A549 (cell line): ENCODE measurements at regions not wholly inside any gene's neighbourhood (a gene's known extent, or its start where the extent isn't known, plus 50 kb on each side); places are given as distances from the start of the nearest gene placed in this dataset.

Experiments
- ATAC-seq, 2 experiments: fragments of 200-7000 bp in 1 of 2; fragments of >200 bp in 1 of 2; cut with Nextera tagmentation in 1 of 2; cut with Tn5 transposase in 1 of 2; 3 replicates each; pipeline versions ENCODE4 v1.8.0 to v1.9.1; 2018 to 2020; ENCODE audit warnings: mild to moderate bottlenecking in 1 of 2, moderate library complexity in 1 of 2
- CTCF ChIA-PET: fragments of 300-600 bp; sonication (Branson Sonifier 250); formaldehyde crosslinking; extraction: SDS; loops from one replicate; lab custom pipeline; 2021; ENCODE audit warnings: antibody characterized with exemption, inconsistent platforms; lab: Yijun Ruan, JAX
- POLR2A ChIA-PET: fragments of 350-600 bp; formaldehyde crosslinking; extraction: SDS; loops from one replicate; lab custom pipeline; 2021; ENCODE audit warnings: antibody characterized with exemption, inconsistent platforms; lab: Yijun Ruan, JAX
- DNase-seq, 2 experiments: peaks; one replicate each; pipeline versions ENCODE4 v3.0.0 to v3.0.0-alpha.2; 2011 to 2016; ENCODE audit warnings: low read depth in 1 of 2, low spot score in 1 of 2
- FAIRE-seq: peaks from 2 replicates; lab custom pipeline; 2011; peaks lifted over from hg19 to GRCh38; lab: Jason Lieb, UNC
- H3K27ac ChIP-seq, 2 experiments: fragments of >200 bp; sonication (Bioruptor Twin); formaldehyde crosslinking; 3 replicates each; pipeline ENCODE4 v1.5.1; 2016 to 2017
- H3K4me1 ChIP-seq: fragments of >200 bp; sonication (Bioruptor Twin); formaldehyde crosslinking; 3 replicates; pipeline ENCODE4 v1.6.1; 2016
- H3K4me2 ChIP-seq: fragments of >200 bp; sonication (Bioruptor Twin); formaldehyde crosslinking; 3 replicates; pipeline ENCODE4 v1.6.1; 2016
- H3K4me3 ChIP-seq: fragments of >200 bp; sonication (Bioruptor Twin); formaldehyde crosslinking; 3 replicates; pipeline ENCODE4 v1.5.1; 2016
- H3K9me3 ChIP-seq: fragments of >200 bp; sonication (Bioruptor Twin); formaldehyde crosslinking; 3 replicates; pipeline ENCODE4 v1.6.1; 2016
- CBX2 ChIP-seq: fragments of 200-600 bp; sonication (generic); IDR thresholded peaks from 2 replicates; pipeline ENCODE4 v1.6.1; 2016; ENCODE audit warnings: low read depth, mild to moderate bottlenecking, borderline replicate concordance
- CHD4 ChIP-seq: fragments of 200-600 bp; sonication (generic); IDR thresholded peaks from 2 replicates; pipeline ENCODE4 v1.6.1; 2016; ENCODE audit warnings: antibody characterized with exemption, mild to moderate bottlenecking, borderline replicate concordance
- FOSB ChIP-seq: fragments of 250-450 bp; sonication (Bioruptor Pico); IDR thresholded peaks from 2 replicates; pipeline ENCODE4 v1.5.0; 2020; ENCODE audit warnings: mild to moderate bottlenecking, moderate library complexity
- GATA3 ChIP-seq: IDR thresholded peaks from 2 replicates; pipeline ENCODE4 v1.6.1; 2012; ENCODE audit warnings: borderline replicate concordance
- HES2 ChIP-seq: fragments of >200 bp; sonication (Bioruptor Twin); formaldehyde crosslinking; IDR thresholded peaks from 2 replicates; pipeline ENCODE4 v1.6.1; 2016
- HEYL ChIP-seq: fragments of 250-450 bp; sonication (Bioruptor Pico); IDR thresholded peaks from 2 replicates; pipeline ENCODE4 v1.8.0; 2021; ENCODE audit warnings: mild to moderate bottlenecking, moderate library complexity
- JUNB ChIP-seq: fragments of >200 bp; sonication (Bioruptor Twin); formaldehyde crosslinking; IDR thresholded peaks from 2 replicates; pipeline ENCODE4 v1.6.1; 2016
- MAFK ChIP-seq: fragments of 450-650 bp; IDR thresholded peaks from 2 replicates; pipeline ENCODE4 v1.6.1; 2014; ENCODE audit not compliant: partially characterized antibody
- NFE2L2 ChIP-seq: fragments of 150-350 bp; conservative IDR thresholded peaks from 2 replicates; pipeline ENCODE4 v1.6.1; 2014; ENCODE audit warnings: low read length
- NR3C1 ChIP-seq: fragments of >200 bp; sonication (Bioruptor Twin); formaldehyde crosslinking; IDR thresholded peaks from 3 replicates; pipeline ENCODE4 v1.6.1; 2017
- REST ChIP-seq: fragments of 200-600 bp; sonication (generic); IDR thresholded peaks from 2 replicates; pipeline ENCODE4 v1.6.1; 2016; ENCODE audit warnings: antibody characterized with exemption, mild to moderate bottlenecking, moderate library complexity
- ZC3H11A ChIP-seq: fragments of 450-650 bp; IDR thresholded peaks from 2 replicates; pipeline ENCODE4 v1.6.1; 2014; ENCODE audit warnings: antibody characterized with exemption, mild to moderate bottlenecking
- ZSCAN20 ChIP-seq: fragments of 250-450 bp; sonication (Bioruptor Pico); IDR thresholded peaks from 2 replicates; pipeline ENCODE4 v1.8.0; 2022; ENCODE audit warnings: mild to moderate bottlenecking, moderate library complexity
- WGBS: methylation state at CpG from one replicate; pipeline ENCODE4 v1.1.6; 2017; ENCODE audit errors: missing lambda C conversion rate; 5-methylcytosine and 5-hydroxymethylcytosine counted together
- TF ChIP-seq, protein P1 (sequence below): fragments of >200 bp; sonication (Bioruptor Twin); formaldehyde crosslinking; IDR thresholded peaks from 3 replicates; pipeline ENCODE4 v1.6.1; 2016
- TF ChIP-seq, protein P2 (sequence below): IDR thresholded peaks from 2 replicates; pipeline ENCODE4 v1.6.1; 2012

DNA sequence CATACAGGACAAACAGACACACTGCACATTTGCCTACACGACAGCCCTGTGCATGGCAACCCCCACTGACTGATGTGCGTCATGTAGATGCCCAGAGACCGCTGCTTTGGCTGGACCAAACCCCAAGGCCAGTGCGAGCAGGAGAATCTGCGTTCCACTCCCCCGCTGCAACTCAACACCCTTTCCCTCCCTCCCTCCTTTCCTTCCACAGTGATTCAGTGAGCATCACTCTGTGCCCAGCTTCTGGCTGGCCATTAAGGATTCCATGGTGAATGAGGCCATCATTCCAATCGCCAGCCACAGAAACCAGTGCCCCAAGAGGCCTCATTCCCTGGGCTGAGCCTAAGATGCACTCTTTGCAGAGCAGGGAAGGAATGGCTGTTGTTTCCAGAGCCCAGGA is 61.6 kb downstream of the GSX1 start:
- DNase-seq, result no peak
- no peak for TF ChIP-seq ZSCAN20 (CRISPR knock-in tag)
- TF ChIP-seq HES2, result no peak
- TF ChIP-seq FOSB (CRISPR knock-in tag), result no peak
- TF ChIP-seq GATA3, result no peak
- no peak for TF ChIP-seq JUNB
- no peak for TF ChIP-seq ZC3H11A
- TF ChIP-seq REST, result no peak
- TF ChIP-seq NR3C1, result no peak
- Histone ChIP-seq H3K4me3 (no peak overlapping the region), H3K4me1 (0 out of 3 replicates have a peak, but pooled peaks cover 3% of the 10 kb centered on the region), H3K9me3 (no peaks in the 10 kb centered on the region; the same call in 2 of the 3 replicates), H3K27ac (no peak overlapping the region), H3K4me2 (no peak overlapping the region)
- ChIA-PET CTCF (interaction anchor here (1.5 kb wide), 1 partner anchor 28 kb away, joined by 6 read pairs; no protein-coding TSS in a partner anchor), POLR2A (no interaction called here)
- 80% methylated on average over 7 of the region's 7 CpGs for WGBS
- FAIRE-seq, result no peak
- no peak for ATAC-seq

DNA sequence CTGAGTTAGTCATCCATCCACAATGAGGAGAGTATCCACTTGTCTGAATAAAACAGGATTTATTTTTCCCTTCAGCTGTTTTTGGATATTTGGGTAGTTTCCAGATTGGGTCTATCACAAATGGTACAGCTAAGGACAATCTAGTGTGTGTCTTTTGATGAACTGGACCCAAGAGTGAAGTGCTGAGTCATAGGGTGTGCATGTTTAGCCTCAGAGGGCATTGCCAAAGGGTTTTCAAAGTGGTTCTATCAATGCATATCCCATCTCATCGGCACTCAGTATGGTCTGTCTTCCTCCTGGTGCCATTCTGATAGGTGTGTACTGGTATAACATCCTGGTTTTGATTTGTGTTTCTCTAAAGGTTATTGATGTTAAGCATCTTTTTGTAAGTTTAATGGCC is 62.3 kb downstream of the GSX1 start:
- 0 out of 2 replicates have a peak, but pooled peaks have one; percentile 2 for TF ChIP-seq NFE2L2
- peak; percentile 31 for TF ChIP-seq MAFK
- no peak for TF ChIP-seq CHD4
- Histone ChIP-seq H3K4me1 (0 out of 3 replicates have a peak, but pooled peaks cover 3% of the 10 kb centered on the region), H3K4me3 (no peak overlapping the region), H3K4me2 (no peak overlapping the region), H3K9me3 (no peaks in the 10 kb centered on the region), H3K27ac (no peak overlapping the region)
- ChIA-PET CTCF (interaction anchor here (1.5 kb wide), 1 partner anchor 28 kb away, joined by 6 read pairs; no protein-coding TSS in a partner anchor), POLR2A (no interaction called here)
- DNase-seq (no peak), ATAC-seq (no peak), FAIRE-seq (no peak)
- WGBS, result 30% methylated on average over 1 of the region's 1 CpG

- Histone ChIP-seq H3K4me2 (no peak overlapping the region), H3K27ac (no peak overlapping the region)
- peak in 1 of 2 experiments; percentile 6 for DNase-seq
- WGBS, result 69% methylated on average over 5 of the region's 5 CpGs
- no peak for FAIRE-seq
- TF ChIP-seq HEYL (CRISPR knock-in tag) (no peak), JUNB (no peak), CBX2 (no peak)
- TF ChIP-seq, protein P1, sequence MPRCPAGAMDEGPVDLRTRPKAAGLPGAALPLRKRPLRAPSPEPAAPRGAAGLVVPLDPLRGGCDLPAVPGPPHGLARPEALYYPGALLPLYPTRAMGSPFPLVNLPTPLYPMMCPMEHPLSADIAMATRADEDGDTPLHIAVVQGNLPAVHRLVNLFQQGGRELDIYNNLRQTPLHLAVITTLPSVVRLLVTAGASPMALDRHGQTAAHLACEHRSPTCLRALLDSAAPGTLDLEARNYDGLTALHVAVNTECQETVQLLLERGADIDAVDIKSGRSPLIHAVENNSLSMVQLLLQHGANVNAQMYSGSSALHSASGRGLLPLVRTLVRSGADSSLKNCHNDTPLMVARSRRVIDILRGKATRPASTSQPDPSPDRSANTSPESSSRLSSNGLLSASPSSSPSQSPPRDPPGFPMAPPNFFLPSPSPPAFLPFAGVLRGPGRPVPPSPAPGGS, result no peak
- TF ChIP-seq, protein P2, sequence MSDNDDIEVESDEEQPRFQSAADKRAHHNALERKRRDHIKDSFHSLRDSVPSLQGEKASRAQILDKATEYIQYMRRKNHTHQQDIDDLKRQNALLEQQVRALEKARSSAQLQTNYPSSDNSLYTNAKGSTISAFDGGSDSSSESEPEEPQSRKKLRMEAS, result no peak
- TF ChIP-seq, all 56 proteins: peak for 0
- 0 out of 3 replicates have a peak, but pooled peaks cover 3% of the 10 kb centered on the region for H3K4me1 ChIP-seq
- ATAC-seq, result no peak
- POLR2A ChIA-PET, result no interaction called here
- H3K9me3 ChIP-seq, result no peaks in the 10 kb centered on the region
- CTCF ChIA-PET, result interaction anchor here (1.1 kb wide), 1 partner anchor 26 kb away, joined by 7 read pairs; no protein-coding TSS in a partner anchor
- H3K4me3 ChIP-seq, result no peak overlapping the region
Measured at GRCh38 chr13:27855381-27855780, 63.1 kb downstream of the GSX1 start.
